GM21390 (cell line): ENCODE measurements at regions not wholly inside any gene's neighbourhood (a gene's known extent, or its start where the extent isn't known, plus 50 kb on each side); places are given as distances from the start of the nearest gene placed in this dataset.

Experiments
- ATAC-seq: cut with Tn5 transposase; IDR thresholded peaks from one replicate; pipeline ENCODE4 v1.9.1; 2021; ENCODE audit not compliant: unreplicated experiment

DNA sequence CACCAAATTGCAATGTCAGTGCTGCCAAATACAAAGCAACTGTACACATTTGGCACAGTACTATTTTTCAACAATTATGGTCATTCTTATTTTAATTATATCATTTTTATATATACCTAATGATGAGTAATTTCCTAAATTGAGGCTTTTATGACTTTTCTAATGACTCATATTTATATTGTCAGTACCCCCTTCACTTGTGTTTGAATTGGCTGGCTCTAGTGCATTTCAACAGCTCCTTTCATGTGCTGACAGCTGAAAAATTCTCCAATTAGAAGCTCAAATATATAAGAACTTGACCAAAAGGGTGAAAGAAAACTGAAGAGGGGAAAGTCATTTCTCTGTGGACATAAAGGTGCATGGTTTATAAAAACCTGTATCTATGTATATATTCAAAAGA, 263.3 kb downstream of the SLITRK1 start:
- no peak for ATAC-seq

DNA sequence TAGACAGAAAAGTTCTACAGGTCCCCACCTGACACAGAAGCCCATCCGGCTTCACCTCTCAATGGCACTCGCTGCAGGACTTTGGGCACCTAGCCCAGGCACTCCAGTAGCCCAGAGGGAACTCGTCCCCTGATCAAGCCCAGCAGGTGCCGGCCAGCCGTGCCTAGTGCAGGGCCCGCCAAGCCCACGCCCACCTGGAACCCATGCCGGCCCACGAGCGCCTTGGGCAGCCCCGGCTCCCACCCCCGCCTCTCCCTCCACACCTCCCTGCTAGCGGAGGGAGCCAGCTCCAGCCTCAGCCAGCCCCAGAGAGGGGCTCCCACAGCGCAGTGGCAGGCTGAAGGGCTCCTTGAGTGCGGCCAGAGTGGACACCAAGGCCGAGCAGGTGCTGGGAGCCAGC, 268.8 kb downstream of the SLITRK1 start:
- ATAC-seq, result no peak

DNA sequence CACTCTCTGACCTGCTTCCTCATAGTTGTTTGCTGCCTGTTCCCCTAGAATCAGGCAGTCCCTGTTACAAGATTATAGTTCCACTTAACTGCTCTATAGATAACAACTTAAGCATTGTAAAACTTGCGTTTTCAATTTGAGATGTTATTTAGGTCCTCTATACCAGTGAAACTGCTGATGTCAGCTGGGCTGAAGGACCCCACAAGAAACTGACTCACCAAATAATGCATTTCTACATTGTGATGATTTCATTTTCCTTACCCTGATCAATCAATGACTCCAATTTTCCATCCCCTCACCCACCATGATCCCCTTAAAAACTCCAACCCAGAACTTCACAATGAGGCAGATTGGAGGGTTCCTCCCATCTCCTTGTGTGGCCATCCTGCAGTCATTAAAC, 280.7 kb downstream of the SLITRK1 start:
- ATAC-seq, result no peak

DNA sequence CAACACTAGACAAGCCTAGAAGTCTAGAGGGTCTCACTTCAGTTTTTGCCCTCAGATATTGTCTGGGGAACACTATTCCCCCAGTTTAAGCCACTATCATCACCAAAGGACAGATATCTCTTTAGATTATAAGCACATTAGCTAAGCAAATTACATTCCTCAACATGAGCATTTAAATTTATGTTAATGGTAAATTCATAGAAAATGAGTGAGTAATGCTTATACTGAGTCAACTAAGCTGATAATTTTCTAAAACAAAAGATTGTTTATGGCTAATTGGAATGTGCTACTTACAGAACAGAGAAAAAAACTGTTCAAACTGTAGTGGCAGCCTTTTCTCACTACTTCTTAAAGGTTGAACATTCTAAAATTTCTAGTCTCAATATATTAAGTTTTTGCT, 290.2 kb downstream of the SLITRK1 start:
- no peak for ATAC-seq

DNA sequence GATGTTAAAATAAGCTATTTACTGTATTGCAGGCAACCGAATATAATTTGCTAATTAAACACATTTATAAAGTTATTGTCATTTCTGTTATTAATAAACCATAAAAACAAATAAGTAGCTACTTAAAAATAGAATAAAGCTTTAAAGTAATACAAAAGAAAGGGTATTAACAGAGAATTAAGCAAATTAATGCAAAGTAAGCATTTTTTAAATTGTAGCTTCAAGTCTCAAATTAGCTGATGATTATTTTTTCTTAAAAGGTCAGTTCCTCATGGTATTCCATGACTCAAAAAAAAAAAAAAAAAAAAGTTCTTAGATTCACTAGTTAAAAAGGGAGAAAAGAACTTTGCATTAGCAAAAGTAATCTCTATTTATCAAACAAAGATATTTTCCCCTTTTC, 292.5 kb downstream of the SLITRK1 start:
- ATAC-seq, result no peak

DNA sequence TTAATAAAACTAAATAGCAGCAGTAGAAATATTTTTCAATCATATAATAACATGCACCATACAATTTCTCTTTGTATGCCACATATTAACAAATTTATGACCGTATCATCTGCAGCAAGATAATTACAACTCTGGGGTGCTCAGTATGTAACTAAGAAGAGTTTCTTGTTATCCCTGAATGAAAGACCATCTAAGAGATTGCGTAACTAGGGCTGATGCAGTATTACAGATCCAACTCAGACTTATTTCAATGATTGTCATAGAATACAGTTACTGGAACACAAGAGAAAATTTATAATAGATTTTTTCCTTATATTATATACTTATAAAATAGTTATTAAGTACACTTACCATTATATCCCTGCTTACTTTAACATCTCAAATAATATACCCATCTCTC, 305.1 kb downstream of the SLITRK1 start:
- no peak for ATAC-seq

DNA sequence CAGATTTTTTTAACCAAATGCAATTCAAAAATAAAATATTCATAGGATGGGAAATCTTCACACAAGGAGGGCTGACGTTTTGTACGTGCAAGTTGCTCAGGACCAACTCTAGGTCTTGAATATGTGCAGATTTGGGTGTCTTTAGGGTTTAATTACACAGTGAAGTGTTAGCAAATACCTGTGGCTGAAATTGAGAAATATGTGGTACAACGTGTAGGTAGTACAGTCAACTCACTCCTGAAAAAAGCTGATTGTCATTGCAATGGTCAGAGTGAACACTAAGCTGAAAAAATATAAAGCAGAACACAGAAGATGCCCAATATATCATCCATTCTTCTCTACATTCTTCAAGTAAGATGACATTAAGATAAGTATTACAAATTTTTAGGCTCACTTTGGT, 314.3 kb downstream of the SLITRK1 start:
- ATAC-seq, result no peak

DNA sequence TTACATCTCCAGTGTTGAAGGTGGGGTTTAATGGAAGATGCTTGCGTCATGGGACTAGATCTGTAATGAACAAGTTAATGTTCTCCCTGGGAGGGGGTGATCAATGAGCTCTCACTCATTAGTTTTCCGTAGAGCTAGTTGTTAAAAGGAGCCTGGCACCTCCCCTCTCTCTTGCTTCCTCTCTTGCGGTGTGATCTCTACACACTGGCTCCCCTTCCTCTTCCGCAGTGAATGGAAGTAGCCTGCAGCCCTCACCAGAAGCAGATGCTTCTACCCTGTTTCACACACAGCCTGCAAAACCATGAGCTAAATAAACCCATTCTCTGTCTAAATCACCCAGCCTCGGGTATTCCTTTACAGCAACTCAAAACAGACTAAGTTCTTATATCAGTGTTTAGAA, 318.8 kb downstream of the SLITRK1 start:
- no peak for ATAC-seq

DNA sequence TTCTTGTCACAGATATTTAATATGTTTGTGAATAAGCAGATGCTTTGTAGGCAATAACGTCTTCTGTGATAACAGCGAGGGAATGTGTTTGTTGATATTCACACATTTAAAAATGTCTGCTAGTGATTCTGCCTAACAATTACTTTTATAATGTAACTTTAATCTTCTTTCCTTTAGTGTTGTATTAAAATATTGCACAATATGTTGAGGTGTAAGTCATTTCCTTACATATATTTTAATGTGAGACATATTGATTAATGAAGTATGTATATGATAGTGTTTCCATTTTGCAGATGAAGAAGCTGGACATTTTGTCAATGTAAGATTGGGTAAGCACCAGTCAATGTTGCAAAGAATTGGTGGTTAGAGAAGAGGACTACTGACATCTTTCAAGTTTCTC, 324.4 kb downstream of the SLITRK1 start:
- no peak for ATAC-seq

DNA sequence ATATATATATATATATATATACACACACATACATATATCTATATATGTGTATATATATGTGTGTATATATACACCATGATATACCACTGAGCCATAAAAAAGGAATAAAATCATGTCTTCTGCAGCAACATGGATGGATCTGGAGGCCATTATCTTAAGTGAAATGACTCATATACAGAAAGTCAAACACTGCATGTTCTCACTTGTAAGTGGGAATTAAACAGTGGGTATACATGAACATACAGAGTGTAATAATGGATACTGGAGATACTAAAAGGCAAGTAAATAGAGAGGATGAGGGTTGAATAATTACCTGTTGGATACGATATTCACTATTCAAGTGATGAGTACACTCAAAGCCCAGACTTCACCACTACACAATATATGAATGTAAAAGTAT, 332.6 kb downstream of the SLITRK1 start:
- ATAC-seq, result no peak

DNA sequence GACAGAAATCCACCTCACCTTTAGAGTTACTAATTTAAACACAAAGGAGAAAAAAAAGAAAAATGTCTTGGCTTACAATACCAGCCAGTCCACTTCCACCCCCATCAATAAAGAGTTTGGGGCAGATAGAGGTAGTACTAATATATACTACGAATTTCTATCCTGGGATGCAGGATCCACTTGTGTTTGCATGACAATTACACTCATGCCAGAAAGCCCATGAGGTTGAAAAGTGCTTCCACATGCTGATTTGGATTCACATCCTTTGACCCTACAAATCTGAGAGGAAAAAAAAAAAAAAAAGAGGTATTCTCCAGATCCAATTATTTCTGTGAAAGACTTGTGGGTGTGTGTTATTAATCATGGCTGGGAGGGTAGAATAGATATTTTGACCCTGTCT, 335.2 kb downstream of the SLITRK1 start:
- no peak for ATAC-seq

DNA sequence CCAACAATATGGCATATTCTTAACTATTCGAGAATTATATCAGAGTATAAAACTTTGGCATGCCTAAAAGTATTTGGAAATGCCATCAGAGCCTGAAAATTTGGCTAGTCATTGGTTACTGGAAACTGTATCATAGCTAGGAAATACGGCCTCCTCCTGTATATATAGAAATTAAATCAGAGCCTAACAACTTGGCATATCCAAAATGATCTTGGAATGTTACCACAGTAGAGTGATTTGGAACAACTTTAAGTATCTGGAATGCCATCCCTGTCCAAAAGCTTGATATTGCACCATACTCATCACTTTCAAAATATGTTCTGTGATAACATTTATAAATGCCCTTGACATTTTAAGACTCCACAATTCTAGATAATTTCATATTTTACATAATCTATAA, 335.8 kb downstream of the SLITRK1 start:
- ATAC-seq, result no peak

DNA sequence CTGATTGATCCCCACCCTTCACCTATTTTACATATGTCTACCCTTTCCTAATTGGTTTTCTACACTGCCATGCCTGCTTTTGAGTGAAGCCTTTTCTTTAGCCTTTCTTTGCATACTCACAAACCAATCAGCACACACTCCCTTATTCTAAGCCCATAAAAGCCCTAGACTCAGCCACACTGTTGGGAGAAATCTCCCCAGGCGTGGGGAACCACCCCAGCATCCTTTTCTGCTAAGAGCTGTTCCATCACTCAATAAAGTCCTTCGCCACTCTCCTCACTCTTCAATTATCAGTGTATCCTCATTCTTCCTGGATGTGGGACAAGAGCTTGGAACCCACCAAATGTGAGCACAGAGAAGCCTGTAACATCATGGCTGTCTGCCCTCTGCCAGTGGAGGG, 343.6 kb downstream of the SLITRK1 start:
- no peak for ATAC-seq

DNA sequence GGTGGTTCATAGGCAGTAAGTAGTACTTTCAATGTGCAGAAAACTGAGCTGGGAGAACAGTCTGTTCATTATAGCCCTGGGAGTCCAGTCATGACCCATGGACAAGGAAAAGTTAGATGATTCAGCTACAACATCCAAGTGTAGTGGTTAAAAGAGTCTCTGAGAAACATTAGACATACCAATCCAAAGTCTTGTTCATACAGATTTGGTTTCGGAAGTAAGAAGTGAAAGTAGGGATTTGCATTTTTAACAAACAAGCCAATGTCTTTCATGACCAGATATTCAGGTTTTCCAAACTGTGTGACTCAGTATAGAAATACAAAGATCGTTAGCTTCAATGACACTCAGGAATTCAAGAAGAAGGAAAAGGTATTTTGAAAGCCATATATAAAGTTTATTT, 345.3 kb downstream of the SLITRK1 start:
- no peak for ATAC-seq

DNA sequence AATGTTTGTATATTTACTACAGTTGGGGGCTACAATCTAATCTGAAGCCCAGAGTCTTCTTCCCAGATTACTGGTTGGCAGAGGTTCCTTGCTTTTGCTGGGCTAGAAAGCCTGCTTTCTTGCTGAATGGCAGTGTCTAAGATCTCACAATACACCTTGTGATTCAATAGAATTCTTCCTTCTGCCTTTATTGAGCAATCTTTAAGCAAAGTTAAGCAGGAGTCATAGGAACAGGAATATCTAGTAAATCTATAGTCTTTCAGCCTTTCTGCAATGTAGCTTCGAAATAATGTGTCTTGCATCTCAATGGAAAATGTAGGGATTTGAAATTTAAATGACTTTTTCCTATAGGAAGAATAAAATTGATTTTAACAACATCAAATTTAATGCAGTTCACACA, 346.1 kb downstream of the SLITRK1 start:
- no peak for ATAC-seq

DNA sequence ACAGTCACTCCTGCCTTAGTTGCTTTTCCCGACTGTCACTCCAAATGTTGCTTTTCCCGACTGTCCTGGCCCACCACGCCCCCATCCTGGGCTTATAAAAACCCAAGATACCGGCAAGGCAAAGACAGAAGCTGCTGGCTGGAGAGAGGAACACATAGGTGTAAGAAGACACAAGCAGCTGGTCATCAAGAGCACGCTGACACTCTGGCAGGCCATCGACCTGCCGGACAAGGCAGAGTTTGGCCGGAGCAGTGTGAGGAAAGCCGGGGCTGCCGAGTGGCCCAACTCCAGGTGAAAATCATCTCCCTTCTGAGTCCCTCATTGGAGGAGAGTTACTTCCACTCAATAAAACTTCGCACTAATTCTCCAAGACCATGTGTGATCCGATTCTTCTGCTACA, 349.5 kb downstream of the SLITRK1 start:
- ATAC-seq, result no peak

DNA sequence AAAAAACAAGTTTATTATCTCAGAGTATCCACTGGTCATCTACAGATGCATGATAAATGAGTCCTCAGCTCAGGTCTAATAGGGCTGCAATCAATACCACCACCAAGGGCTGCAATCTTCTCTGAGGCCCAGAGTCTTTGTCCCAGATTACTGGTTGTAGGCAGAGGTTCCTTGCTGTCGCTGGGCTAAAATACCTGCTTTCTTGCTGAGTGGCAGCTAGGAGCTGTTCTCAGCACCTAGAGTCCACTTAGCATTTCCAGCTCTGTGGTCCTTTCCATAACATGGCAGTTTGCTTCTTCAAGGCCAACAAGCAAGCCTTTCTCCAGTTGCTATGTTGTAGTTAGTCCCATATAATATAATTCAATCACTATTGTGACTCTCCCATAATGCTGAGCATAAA, 351.3 kb downstream of the SLITRK1 start:
- ATAC-seq, result no peak

DNA sequence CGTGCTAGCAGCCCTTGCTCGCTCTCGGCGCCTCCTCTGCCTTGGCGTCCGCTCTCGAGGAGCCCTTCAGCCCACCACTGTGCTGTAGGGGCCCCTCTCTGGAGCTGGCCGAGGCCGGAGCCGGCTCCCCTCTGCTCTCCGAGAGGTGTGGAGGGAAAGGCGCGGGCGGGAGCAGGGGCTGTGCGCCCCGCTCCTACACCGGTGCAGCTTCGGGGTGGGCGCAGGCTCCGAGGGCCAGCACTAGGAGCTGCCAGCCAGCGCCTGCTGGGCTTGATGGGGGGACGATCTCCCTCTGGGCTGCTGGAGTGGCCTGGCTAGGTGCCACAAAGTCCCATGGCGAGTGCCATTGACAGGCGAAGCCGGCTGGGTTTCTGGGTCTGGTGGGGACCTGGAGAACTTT, 365.5 kb downstream of the SLITRK1 start:
- no peak for ATAC-seq

DNA sequence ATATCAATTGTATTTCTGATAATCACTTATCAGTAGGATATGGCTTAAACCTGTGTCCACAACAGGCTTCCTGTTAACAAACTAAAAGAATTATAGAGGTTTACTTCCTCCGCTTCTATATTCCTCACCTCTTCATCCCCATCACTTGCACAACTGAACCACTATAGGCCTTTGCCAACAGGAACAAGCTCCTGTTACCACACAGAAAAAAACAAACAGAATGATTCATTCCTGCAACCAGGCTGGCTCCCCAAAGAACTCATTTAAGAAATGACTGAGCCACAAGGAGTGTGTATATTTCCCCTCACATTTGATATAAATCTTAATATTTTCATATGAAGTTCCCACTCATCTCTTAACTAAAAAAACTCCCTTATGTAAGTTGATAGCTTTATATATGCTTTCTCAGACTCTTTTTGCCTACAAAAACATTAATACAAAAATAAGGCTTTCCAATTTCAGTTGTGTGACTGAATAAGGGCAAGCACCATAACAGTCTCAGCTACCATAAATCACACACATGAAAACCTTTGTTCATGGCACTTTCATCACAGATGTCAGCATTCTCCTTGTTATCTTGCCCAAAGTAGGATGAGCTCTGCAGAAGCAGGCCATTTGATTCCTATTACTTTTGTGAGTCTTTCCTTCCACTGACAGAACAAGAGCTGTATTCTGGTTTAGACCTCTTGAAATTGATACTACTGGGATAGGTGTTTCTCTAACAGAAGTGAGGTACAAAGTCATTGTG, 366.8 kb downstream of the SLITRK1 start:
- ATAC-seq, result no peak

DNA sequence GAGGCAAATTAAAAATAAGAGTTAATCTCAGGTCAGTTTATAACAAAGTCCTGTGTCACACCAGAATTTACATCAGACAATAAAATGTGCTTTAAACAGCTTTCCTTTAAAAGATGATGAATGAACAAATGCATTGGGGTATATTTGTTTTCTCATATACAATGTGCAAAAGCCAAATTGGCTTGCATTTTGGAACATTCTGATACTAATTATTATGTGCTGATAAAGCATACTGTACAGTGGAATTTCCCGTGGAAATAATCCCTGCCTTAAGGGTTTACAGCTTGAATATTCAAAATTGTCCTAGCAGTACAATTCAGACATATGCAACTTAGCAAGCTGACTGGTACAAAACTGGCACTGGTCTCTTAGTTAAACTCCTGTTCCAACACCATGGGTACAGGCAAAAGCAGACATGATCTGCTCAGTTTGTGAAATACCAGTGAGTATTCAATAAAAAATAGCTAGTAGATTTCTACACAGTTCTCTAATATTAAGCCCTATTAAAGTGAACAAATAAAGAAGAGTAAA, 373.4 kb downstream of the SLITRK1 start:
- ATAC-seq, result no peak

DNA sequence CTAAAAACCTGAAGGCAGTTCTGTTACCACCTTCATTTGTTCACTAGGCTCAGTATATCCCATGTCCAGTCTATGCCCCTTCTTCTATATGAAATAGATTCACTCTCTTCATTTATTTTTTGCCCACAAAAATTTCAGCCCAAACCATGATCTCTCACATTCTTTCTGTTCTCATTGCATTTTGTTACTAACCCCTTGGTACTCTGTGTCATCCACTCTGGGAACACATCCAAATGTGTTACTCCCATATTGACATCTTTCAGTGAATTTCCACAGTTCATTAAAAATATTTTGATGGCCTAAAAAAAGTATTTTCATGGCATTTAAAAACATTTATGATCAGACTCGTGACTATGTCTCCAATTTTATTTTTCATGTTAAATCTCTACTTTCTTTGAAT, 378.9 kb downstream of the SLITRK1 start:
- no peak for ATAC-seq

DNA sequence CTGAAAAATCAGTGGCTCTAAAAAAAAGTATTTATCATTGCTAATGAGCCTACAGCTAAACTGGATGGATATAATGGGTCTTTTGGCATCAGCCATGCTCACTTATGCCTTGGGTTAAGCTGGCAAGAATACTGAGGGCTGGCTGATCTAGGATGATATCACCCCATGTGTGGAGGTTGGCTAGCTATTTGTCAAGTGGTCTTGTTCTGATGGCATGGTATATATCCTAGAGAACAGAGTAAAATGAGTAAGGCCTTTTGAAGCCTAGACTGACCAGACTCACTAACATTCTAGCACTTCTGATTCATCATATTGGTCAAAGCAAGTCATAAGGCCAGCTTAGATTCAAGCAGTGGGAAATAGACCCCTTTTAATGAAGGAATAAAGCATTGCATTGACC, 383.0 kb downstream of the SLITRK1 start:
- no peak for ATAC-seq

DNA sequence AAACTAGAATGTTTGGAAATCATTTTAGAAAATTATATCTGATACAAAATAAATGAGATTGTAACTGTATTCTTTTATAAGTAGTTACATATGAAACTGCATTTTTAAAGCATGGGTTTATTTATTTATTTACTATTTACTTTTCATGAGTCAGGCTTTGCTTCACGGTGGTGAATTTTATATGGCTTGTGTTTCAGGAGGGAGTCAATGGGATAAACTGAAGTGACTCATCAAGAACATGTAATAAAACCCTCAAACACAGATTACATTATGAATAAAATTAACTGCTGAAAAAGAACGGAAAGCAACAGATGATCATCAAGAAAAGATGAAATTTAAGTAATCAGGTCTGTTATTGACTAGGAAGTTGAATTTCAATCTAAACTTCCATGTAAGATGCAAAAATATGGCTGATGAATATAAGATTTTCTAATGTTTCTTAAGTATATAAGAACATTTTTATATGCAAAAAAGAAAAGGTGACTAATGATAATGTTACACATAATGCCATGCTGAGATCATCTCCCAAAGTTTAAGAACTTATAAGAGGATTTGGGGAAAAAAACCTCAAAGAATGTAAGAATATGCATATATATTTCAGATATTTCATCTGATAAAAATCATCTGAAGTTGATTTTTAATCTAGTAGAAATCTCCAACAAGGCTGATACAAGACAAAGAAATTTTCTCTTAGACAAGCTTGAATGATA, 383.6 kb downstream of the SLITRK1 start:
- no peak for ATAC-seq
